Type B pancreatic cell (in vitro differentiated cells): ENCODE measurements at regions not wholly inside any gene's neighbourhood (a gene's known extent, or its start where the extent isn't known, plus 50 kb on each side); places are given as distances from the start of the nearest gene placed in this dataset.

Experiments used
- DNase-seq: peaks from one replicate; pipeline ENCODE4 v3.0.0; 2021; ENCODE audit warnings: mixed read lengths; ENCODE audit not compliant: unreplicated experiment; ENCODE audit errors: extremely low spot score
- H3K27ac Mint-ChIP-seq: 2 replicates; pipeline ENCODE4 v1.8.0; 2021; ENCODE audit warnings: mild to moderate bottlenecking, mixed read lengths
- H3K27me3 Mint-ChIP-seq: 2 replicates; pipeline ENCODE4 v1.8.0; 2021; ENCODE audit warnings: mixed read lengths
- H3K36me3 Mint-ChIP-seq: 2 replicates; pipeline ENCODE4 v1.8.0; 2021; ENCODE audit warnings: mixed read lengths
- H3K4me1 Mint-ChIP-seq: one replicate; pipeline ENCODE4 v1.8.0; 2021; ENCODE audit warnings: mixed read lengths; ENCODE audit not compliant: unreplicated experiment
- H3K4me3 Mint-ChIP-seq: 2 replicates; pipeline ENCODE4 v1.8.0; 2021; ENCODE audit warnings: mild to moderate bottlenecking, mixed read lengths
- H3K9me3 Mint-ChIP-seq: 2 replicates; pipeline ENCODE4 v1.8.0; 2021; ENCODE audit warnings: mixed read lengths
- CTCF ChIP-seq: fragments of 200-600 bp; sonication (generic); conservative IDR thresholded peaks from 2 replicates; pipeline ENCODE4 v1.5.0; 2021; ENCODE audit warnings: antibody characterized with exemption, mild to moderate bottlenecking

GRCh38 chr14:51167587-51168214 is 72.3 kb upstream of the TMX1 start:
- Mint-ChIP-seq H3K9me3 (no peaks in the 10 kb centered on the region), H3K27me3 (no peaks in the 10 kb centered on the region), H3K4me1 (peaks cover 5% of the 10 kb centered on the region), H3K27ac (no peak overlapping the region), H3K4me3 (no peak overlapping the region), H3K36me3 (no peaks in the 10 kb centered on the region)
- no peak for TF ChIP-seq CTCF
- DNase-seq: no peak

GRCh38 chr14:51168215-51168613 is 71.8 kb upstream of the TMX1 start:
- H3K4me3 Mint-ChIP-seq: no peak overlapping the region

GRCh38 chr14:51173863-51174262 is 66.2 kb upstream of the TMX1 start:
- H3K9me3 Mint-ChIP-seq: no peaks in the 10 kb centered on the region
- peaks cover 6% of the 10 kb centered on the region for H3K27me3 Mint-ChIP-seq
- TF ChIP-seq CTCF: no peak
- no peak for DNase-seq
- H3K27ac Mint-ChIP-seq: no peak overlapping the region
- peaks cover 4% of the 10 kb centered on the region for H3K4me1 Mint-ChIP-seq
- H3K4me3 Mint-ChIP-seq: no peak overlapping the region
- no peaks in the 10 kb centered on the region for H3K36me3 Mint-ChIP-seq

More at GRCh38 chr14:51168215-51168613, 71.8 kb upstream of the TMX1 start:
- Mint-ChIP-seq H3K27me3 (no peaks in the 10 kb centered on the region), H3K36me3 (no peaks in the 10 kb centered on the region), H3K27ac (no peak overlapping the region), H3K4me1 (peaks cover 3% of the 10 kb centered on the region), H3K9me3 (no peaks in the 10 kb centered on the region)
- TF ChIP-seq CTCF: no peak
- DNase-seq: no peak

GRCh38 chr14:51176839-51177238 is 63.2 kb upstream of the TMX1 start:
- peaks cover 4% of the 10 kb centered on the region for H3K4me1 Mint-ChIP-seq
- no peaks in the 10 kb centered on the region for H3K9me3 Mint-ChIP-seq
- H3K27ac Mint-ChIP-seq: no peak overlapping the region
- no peak for DNase-seq
- H3K27me3 Mint-ChIP-seq: peaks cover 6% of the 10 kb centered on the region
- H3K4me3 Mint-ChIP-seq: no peak overlapping the region
- TF ChIP-seq CTCF: no peak
- H3K36me3 Mint-ChIP-seq: no peaks in the 10 kb centered on the region

GRCh38 chr14:51180577-51180976 is 59.5 kb upstream of the TMX1 start:
- H3K27ac Mint-ChIP-seq: no peak overlapping the region
- no peak overlapping the region for H3K4me3 Mint-ChIP-seq
- H3K36me3 Mint-ChIP-seq: no peaks in the 10 kb centered on the region
- DNase-seq: no peak
- peaks cover 6% of the 10 kb centered on the region for H3K27me3 Mint-ChIP-seq
- TF ChIP-seq CTCF: no peak
- peaks cover 4% of the 10 kb centered on the region for H3K4me1 Mint-ChIP-seq
- H3K9me3 Mint-ChIP-seq: no peaks in the 10 kb centered on the region
